GM23248 (cell line): ENCODE measurements at regions not wholly inside any gene's neighbourhood (a gene's known extent, or its start where the extent isn't known, plus 50 kb on each side); places are given as distances from the start of the nearest gene placed in this dataset.

Experiments used
- EZH2 ChIP-seq: fragments of 200-600 bp; sonication (generic); IDR thresholded peaks from 2 replicates; pipeline ENCODE4 v1.6.1; 2018; ENCODE audit warnings: antibody characterized with exemption, mild to moderate bottlenecking; ENCODE audit not compliant: insufficient read depth, poor library complexity, severe bottlenecking
- EZH2phosphoT487 ChIP-seq: fragments of 200-600 bp; sonication (generic); IDR thresholded peaks from 2 replicates; pipeline ENCODE4 v1.6.1; 2018; ENCODE audit warnings: antibody characterized with exemption, moderate library complexity, mild to moderate bottlenecking, low read depth; ENCODE audit not compliant: insufficient read depth

- no peak for TF ChIP-seq EZH2phosphoT487
- no peak for TF ChIP-seq EZH2
These were observed 230.1 kb upstream of the ZNF717 start for GRCh38 chr3:76015496-76015895.
